Endothelial cell of umbilical vein (primary cell): ENCODE measurements at regions not wholly inside any gene's neighbourhood (a gene's known extent, or its start where the extent isn't known, plus 50 kb on each side); places are given as distances from the start of the nearest gene placed in this dataset.

ENCODE experiments used
- BruUV-seq: library from RNA; stranded (reverse); fragments of 400-500 nt; replicated peaks from 2 replicates; lab custom pipeline; 2021; lab: Mats Ljungman, UMichigan
- CTCF ChIA-PET: fragments of 300-600, 350-600 bp; sonication (Branson Sonifier 250); formaldehyde crosslinking; loops from one replicate; lab custom pipeline; 2021; ENCODE audit warnings: antibody characterized with exemption, inconsistent platforms; lab: Charles Lee
- POLR2A ChIA-PET: fragments of 300-600, 350-600 bp; sonication (Branson Sonifier 250); formaldehyde crosslinking; loops from one replicate; lab custom pipeline; 2021; ENCODE audit warnings: antibody characterized with exemption, inconsistent platforms; lab: Charles Lee
- DNase-seq: peaks from one replicate; pipeline ENCODE4 v3.0.0-alpha.2; 2011; ENCODE audit warnings: low read depth, low spot score
- FAIRE-seq: peaks from 2 replicates; lab custom pipeline; 2011; peaks lifted over from hg19 to GRCh38; lab: Jason Lieb, UNC
- H2AFZ ChIP-seq: 2 replicates; pipeline ENCODE4 v1.6.0; 2012; ENCODE audit warnings: low read depth, low read length, control low read depth, inconsistent platforms
- H3K27ac ChIP-seq: 2 replicates; pipeline ENCODE4 v1.5.1; 2011; ENCODE audit warnings: low read depth, mild to moderate bottlenecking, control low read depth, low read length, moderate library complexity; ENCODE audit not compliant: insufficient read depth
- H3K27me3 ChIP-seq, 2 experiments: 2 replicates each; pipeline versions ENCODE4 v1.6.0 to v1.6.1; 2011; ENCODE audit warnings: low read length in 2 of 2, mixed read lengths in 1 of 2; ENCODE audit not compliant: control insufficient read depth in 2 of 2, insufficient read depth in 2 of 2
- H3K36me3 ChIP-seq, 2 experiments: 2 replicates in 1 of 2; 3 replicates in 1 of 2; pipeline ENCODE4 v1.5.1; 2011; ENCODE audit warnings: low read length in 2 of 2, mild to moderate bottlenecking in 1 of 2, moderate library complexity in 1 of 2; ENCODE audit not compliant: control insufficient read depth in 2 of 2, insufficient read depth in 2 of 2; ENCODE audit errors: extremely low read depth in 1 of 2
- H3K4me1 ChIP-seq: 3 replicates; pipeline ENCODE4 v1.5.1; 2011; ENCODE audit warnings: mild to moderate bottlenecking, low read length; ENCODE audit not compliant: control insufficient read depth, insufficient read depth; ENCODE audit errors: extremely low read depth
- H3K4me2 ChIP-seq: 2 replicates; pipeline ENCODE4 v1.6.1; 2011; ENCODE audit warnings: low read length, control low read depth, mixed read lengths; ENCODE audit not compliant: insufficient read depth
- H3K4me3 ChIP-seq, 3 experiments: fragments of 200-600 bp in 1 of 3; sonication (generic), shearing (Covaris generic) in 1 of 3; replicated peaks in 1 of 3; 2 replicates each; pipeline ENCODE4 v1.5.1; 2011 to 2016; ENCODE audit warnings: control low read depth in 3 of 3, low read length in 3 of 3, mild to moderate bottlenecking in 2 of 3, inconsistent platforms in 1 of 3, low read depth in 1 of 3, moderate library complexity in 1 of 3; ENCODE audit not compliant: insufficient read depth in 1 of 3
- H3K79me2 ChIP-seq: 2 replicates; pipeline ENCODE4 v1.6.0; 2012; ENCODE audit warnings: low read length, inconsistent platforms; ENCODE audit not compliant: control insufficient read depth, insufficient read depth
- H3K9ac ChIP-seq: replicated peaks from 2 replicates; pipeline ENCODE3; 2011; ENCODE audit warnings: low read length, control low read depth; ENCODE audit not compliant: insufficient read depth; ENCODE audit errors: extremely low read depth
- H3K9me1 ChIP-seq: replicated peaks from 3 replicates; pipeline ENCODE4 v1.6.0; 2011; ENCODE audit warnings: mild to moderate bottlenecking, low read length; ENCODE audit not compliant: control insufficient read depth, insufficient read depth; ENCODE audit errors: extremely low read depth
- H3K9me3 ChIP-seq: replicated peaks from 2 replicates; pipeline ENCODE4 v1.5.1; 2012; ENCODE audit warnings: low read length, inconsistent platforms; ENCODE audit not compliant: control insufficient read depth, insufficient read depth
- H4K20me1 ChIP-seq: replicated peaks from 2 replicates; pipeline ENCODE3; 2011; ENCODE audit warnings: mild to moderate bottlenecking, low read length; ENCODE audit not compliant: control insufficient read depth, insufficient read depth; ENCODE audit errors: extremely low read depth
- CTCF ChIP-seq, 2 donors: IDR thresholded peaks; 1 replicate in 1 of 2; 2 replicates in 1 of 2; pipeline ENCODE4 v1.5.1; 2011; ENCODE audit warnings: low read length in 2 of 2, mild to moderate bottlenecking in 2 of 2, moderate library complexity in 2 of 2, control low read depth in 1 of 2, inconsistent platforms in 1 of 2, low read depth in 1 of 2; ENCODE audit not compliant: insufficient read depth in 1 of 2; ENCODE audit errors: extremely low read depth in 1 of 2
- EZH2 ChIP-seq: IDR thresholded peaks from 2 replicates; pipeline ENCODE4 v1.6.1; 2012; ENCODE audit warnings: borderline replicate concordance, low read depth, mild to moderate bottlenecking, moderate library complexity, low read length, inconsistent platforms; ENCODE audit not compliant: severe bottlenecking
- FOS ChIP-seq: IDR thresholded peaks from 2 replicates; pipeline ENCODE4 v1.6.1; 2011; ENCODE audit warnings: mild to moderate bottlenecking, low read length, moderate library complexity, borderline replicate concordance; ENCODE audit not compliant: insufficient read depth
- GATA2 ChIP-seq: IDR thresholded peaks from 2 replicates; pipeline ENCODE4 v1.7.0; 2011; ENCODE audit warnings: low read depth, mild to moderate bottlenecking, moderate library complexity, mixed read lengths, low read length; ENCODE audit not compliant: insufficient read length, insufficient read depth
- JUN ChIP-seq: IDR thresholded peaks from 2 replicates; pipeline ENCODE4 v1.6.1; 2011; ENCODE audit warnings: borderline replicate concordance, low read depth; ENCODE audit not compliant: insufficient read length, insufficient read depth
- MAX ChIP-seq: IDR thresholded peaks from 2 replicates; pipeline ENCODE4 v1.6.1; 2011; ENCODE audit not compliant: insufficient read depth, insufficient read length
- MYC ChIP-seq: IDR thresholded peaks from one replicate; pipeline ENCODE4 v1.6.1; 2011; ENCODE audit warnings: mild to moderate bottlenecking, low read depth, low read length
- POLR2A ChIP-seq: IDR thresholded peaks from 2 replicates; pipeline ENCODE4 v1.6.1; 2012; ENCODE audit warnings: low read depth, mild to moderate bottlenecking, control low read depth, low read length
- POLR2AphosphoS5 ChIP-seq: IDR thresholded peaks from 2 replicates; pipeline ENCODE4 v1.6.1; 2012; ENCODE audit warnings: low read depth, mild to moderate bottlenecking, control low read depth, low read length, moderate library complexity; ENCODE audit not compliant: insufficient read depth
- dilution Hi-C: fragments of 300-500 bp; cut with MboI; formaldehyde crosslinking; loops from one replicate; pipeline ENCODE4 v1.15.0; 2019; ENCODE audit warnings: low sequenced_read_pairs; ENCODE audit not compliant: extremely low pct_ligation_motif_present
- intact Hi-C: fragments of 100-400 bp; cut with micrococcal nuclease; formaldehyde crosslinking; loops from one replicate; pipeline ENCODE4 v1.10.0; 2022

- H3K27me3 ChIP-seq = no peaks in the 10 kb centered on the region
- H3K36me3 ChIP-seq = no peaks in the 10 kb centered on the region
- H2AFZ ChIP-seq = no peak overlapping the region
- TF ChIP-seq MYC (no peak), POLR2A (no peak), JUN (no peak), MAX (no peak), CTCF (IDR thresholded peaks at IDR 0.05; ENCODE audit: extremely low read depth in 1 of 2, insufficient read depth in 1 of 2, low read depth in 1 of 2, low read length in 2 of 2) (no peak), FOS (no peak), GATA2 (no peak), POLR2AphosphoS5 (no peak), EZH2 (no peak)
- ChIA-PET POLR2A (no interaction called here), CTCF (no interaction called here)
- no peak overlapping the region for H3K9ac ChIP-seq
- FAIRE-seq (no peak), DNase-seq (no peak)
- dilution Hi-C loops = no loop called here
- intact Hi-C loops = no loop called here
- no peaks in the 10 kb centered on the region for H4K20me1 ChIP-seq
- no peak overlapping the region for H3K4me3 ChIP-seq
- no peak overlapping the region for H3K27ac ChIP-seq
- no peaks in the 10 kb centered on the region for H3K4me1 ChIP-seq
- no TSS peak for BruUV-seq
- no peak overlapping the region for H3K4me2 ChIP-seq
- no peaks in the 10 kb centered on the region for H3K9me3 ChIP-seq
- no peaks in the 10 kb centered on the region for H3K9me1 ChIP-seq
- no peaks in the 10 kb centered on the region for H3K79me2 ChIP-seq
Measured at GRCh38 chr13:111397202-111397880, 76.9 kb downstream of the TEX29 start.
